ENCODE measurements at regions not wholly inside any gene's neighbourhood (a gene's known extent, or its start where the extent isn't known, plus 50 kb on each side); places are given as distances from the start of the nearest gene placed in this dataset.

DNA sequence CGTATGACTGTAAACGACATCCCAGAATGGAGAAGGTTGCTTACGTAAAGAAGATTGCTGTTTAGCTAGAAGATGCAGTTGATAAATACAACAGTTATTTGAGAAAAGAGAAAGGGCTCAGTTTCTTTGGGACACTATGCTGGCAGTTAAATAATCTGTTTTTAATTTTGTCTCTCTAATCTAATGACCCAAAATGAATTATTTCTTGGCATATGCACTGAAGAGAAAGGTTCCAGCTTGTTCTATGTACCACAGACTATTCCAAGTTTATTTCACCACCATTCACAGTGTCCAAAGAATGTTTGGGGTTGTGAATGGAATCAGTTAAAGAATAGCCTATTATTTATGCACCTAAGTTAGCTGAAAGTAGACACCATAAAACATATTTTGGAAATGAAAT is 449.9 kb downstream of the RNF144B start:
- H3K4me2 ChIP-seq (ENCODE audit: low read depth, low read length): no peak overlapping the region
- ATAC-seq (ENCODE audit: low read depth) (no peak), DNase-seq (no peak)
- no CpG with 5 or more reads among the region's 3 CpGs for WGBS, 2 experiments (ENCODE audit: extremely low coverage in 2 of 2, insufficient read length in 1 of 2)
- intact Hi-C loops (cut with micrococcal nuclease): no loop called here
- peaks cover 10% of the 10 kb centered on the region for H3K9me3 ChIP-seq (ENCODE audit: control insufficient read depth, insufficient read depth, low read length)
- H3K9me1 ChIP-seq (ENCODE audit: insufficient read depth, low read length): no peaks in the 10 kb centered on the region
- no peak overlapping the region for H2AK9ac ChIP-seq (replicated peaks; ENCODE audit: low read depth, low read length, poor library complexity)
- no peak overlapping the region for H4K91ac ChIP-seq (ENCODE audit: insufficient read depth, low read depth, low read length)
- no peak overlapping the region for H2BK15ac ChIP-seq (ENCODE audit: low read depth, low read length)
- ChIA-PET CTCF (no interaction called here), POLR2A (ENCODE audit: unreplicated experiment) (no interaction called here)
- no peaks in the 10 kb centered on the region for H4K20me1 ChIP-seq (ENCODE audit: insufficient read depth, low read length)
- no peak overlapping the region for H3K56ac ChIP-seq (ENCODE audit: extremely low read depth, insufficient read depth, low read length)
- no peak overlapping the region for H3K4me3 ChIP-seq (ENCODE audit: insufficient read depth, low read depth, low read length)
- no peaks in the 10 kb centered on the region for H3K36me3 ChIP-seq (ENCODE audit: control insufficient read depth, insufficient read depth, low read length)
- no peak overlapping the region for H2BK120ac ChIP-seq (ENCODE audit: low read depth, low read length)
- H3K23ac ChIP-seq (ENCODE audit: low read depth, low read length): no peak overlapping the region
- no peaks in the 10 kb centered on the region for H3K79me1 ChIP-seq (ENCODE audit: low read depth in 1 of 2, low read length in 2 of 2)
- no peak overlapping the region for H2BK20ac ChIP-seq (ENCODE audit: low read depth, low read length)
- no peak overlapping the region for H3K4ac ChIP-seq (ENCODE audit: low read depth, low read length)
- H3K14ac ChIP-seq (replicated peaks; ENCODE audit: low read depth, low read length): no peak overlapping the region
- H3K27me3 ChIP-seq (ENCODE audit: control insufficient read depth, insufficient read depth, low read length): no peaks in the 10 kb centered on the region
- dilution Hi-C loops (cut with HindIII; ENCODE audit: low sequenced_read_pairs, unreplicated experiment): no loop called here
- no peak overlapping the region for H3K27ac ChIP-seq (ENCODE audit: insufficient read depth, low read length)
- no peak overlapping the region for H2AFZ ChIP-seq (replicated peaks; ENCODE audit: low read length, poor library complexity)
- in situ Hi-C loops (cut with MboI; ENCODE audit: low sequenced_read_pairs): no loop called here
- H4K5ac ChIP-seq (ENCODE audit: low read depth, low read length): no peak overlapping the region
- BruUV-seq (replicated peaks): no TSS peak
- no peak overlapping the region for H2AK5ac ChIP-seq (ENCODE audit: low read depth, low read length)
- H4K8ac ChIP-seq (ENCODE audit: low read depth in 2 of 2, low read length in 2 of 2): no peak overlapping the region
- no peak overlapping the region for H3K18ac ChIP-seq (ENCODE audit: low read depth, low read length)
- no peak overlapping the region for H3K9ac ChIP-seq (ENCODE audit: low read depth, low read length)
- H3K4me1 ChIP-seq (ENCODE audit: control insufficient read depth, insufficient read depth, low read length): no peaks in the 10 kb centered on the region
- TF ChIP-seq FOS (IDR thresholded peaks at IDR 0.05; ENCODE audit: low read depth, low read length) (no peak), BHLHE40 (IDR thresholded peaks at IDR 0.05; ENCODE audit: low read depth, low read length) (no peak), RCOR1 (IDR thresholded peaks at IDR 0.05; ENCODE audit: insufficient replicate concordance, low read length) (no peak)
- TF ChIP-seq, protein P1, sequence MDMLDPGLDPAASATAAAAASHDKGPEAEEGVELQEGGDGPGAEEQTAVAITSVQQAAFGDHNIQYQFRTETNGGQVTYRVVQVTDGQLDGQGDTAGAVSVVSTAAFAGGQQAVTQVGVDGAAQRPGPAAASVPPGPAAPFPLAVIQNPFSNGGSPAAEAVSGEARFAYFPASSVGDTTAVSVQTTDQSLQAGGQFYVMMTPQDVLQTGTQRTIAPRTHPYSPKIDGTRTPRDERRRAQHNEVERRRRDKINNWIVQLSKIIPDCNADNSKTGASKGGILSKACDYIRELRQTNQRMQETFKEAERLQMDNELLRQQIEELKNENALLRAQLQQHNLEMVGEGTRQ (IDR thresholded peaks at IDR 0.05; ENCODE audit: low read depth, low read length): no peak
- TF ChIP-seq, protein P2, sequence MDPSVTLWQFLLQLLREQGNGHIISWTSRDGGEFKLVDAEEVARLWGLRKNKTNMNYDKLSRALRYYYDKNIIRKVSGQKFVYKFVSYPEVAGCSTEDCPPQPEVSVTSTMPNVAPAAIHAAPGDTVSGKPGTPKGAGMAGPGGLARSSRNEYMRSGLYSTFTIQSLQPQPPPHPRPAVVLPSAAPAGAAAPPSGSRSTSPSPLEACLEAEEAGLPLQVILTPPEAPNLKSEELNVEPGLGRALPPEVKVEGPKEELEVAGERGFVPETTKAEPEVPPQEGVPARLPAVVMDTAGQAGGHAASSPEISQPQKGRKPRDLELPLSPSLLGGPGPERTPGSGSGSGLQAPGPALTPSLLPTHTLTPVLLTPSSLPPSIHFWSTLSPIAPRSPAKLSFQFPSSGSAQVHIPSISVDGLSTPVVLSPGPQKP (IDR thresholded peaks at IDR 0.05; ENCODE audit: borderline replicate concordance, low read depth, low read length): no peak
- H2BK5ac ChIP-seq (ENCODE audit: low read depth, low read length, poor library complexity, severe bottlenecking): no peak overlapping the region

Data from IMR-90 (cell line).